Breast epithelium (tissue), 4 donors: ENCODE measurements at regions not wholly inside any gene's neighbourhood (a gene's known extent, or its start where the extent isn't known, plus 50 kb on each side); places are given as distances from the start of the nearest gene placed in this dataset.

Experiments
- DNase-seq, 2 donors: peaks; one replicate each; pipeline ENCODE4 v3.0.0-alpha.2; 2019; ENCODE audit warnings: low spot score in 2 of 2
- H3K27ac ChIP-seq, 2 donors: fragments of 200-600 bp; sonication (generic) in 1 of 2; one replicate each; pipeline ENCODE4 v1.5.1; 2016 to 2019; ENCODE audit warnings: mild to moderate bottlenecking in 1 of 2
- H3K27me3 ChIP-seq, 2 donors: fragments of 200-600 bp; sonication (generic) in 1 of 2; one replicate each; pipeline versions ENCODE4 v1.5.1 to v1.6.0; 2017 to 2019; ENCODE audit warnings: control low read depth in 1 of 2, mild to moderate bottlenecking in 1 of 2
- H3K36me3 ChIP-seq: fragments of 200-600 bp; one replicate; pipeline ENCODE4 v1.5.1; 2019
- H3K4me1 ChIP-seq, 2 donors: fragments of 200-600 bp; sonication (generic); one replicate each; pipeline ENCODE4 v1.5.1; 2016 to 2019; ENCODE audit warnings: control low read depth in 1 of 2
- H3K4me3 ChIP-seq, 3 donors: fragments of 200-600 bp; sonication (generic); 1 replicate in 2 of 3; 2 replicates in 1 of 3; pipeline ENCODE4 v1.5.1; 2016 to 2019; ENCODE audit warnings: mild to moderate bottlenecking in 3 of 3, moderate library complexity in 2 of 3
- H3K9me3 ChIP-seq, 2 donors: fragments of 200-600 bp; sonication (generic) in 1 of 2; one replicate each; pipeline ENCODE4 v1.5.1; 2016 to 2019; ENCODE audit warnings: control low read depth in 1 of 2
- POLR2A ChIP-seq: fragments of 450-650 bp; IDR thresholded peaks from one replicate; pipeline ENCODE4 v1.6.1; 2016; ENCODE audit warnings: antibody characterized with exemption, mild to moderate bottlenecking, moderate library complexity
- POLR2AphosphoS5 ChIP-seq, 3 donors: sonication (generic); formaldehyde crosslinking; IDR thresholded peaks; one replicate each; pipeline ENCODE4 v1.6.1; 2017; ENCODE audit warnings: antibody characterized with exemption in 3 of 3
- intact Hi-C: fragments of 100-400 bp; cut with DNase I; formaldehyde crosslinking; loops from one replicate; pipeline ENCODE4 v1.15.1; 2023; ENCODE audit warnings: low total_unique reads
- TF ChIP-seq, protein P1 (sequence below), 3 donors: fragments of 450-650 bp; IDR thresholded peaks; one replicate each; pipeline ENCODE4 v1.5.1; 2016 to 2017; ENCODE audit warnings: antibody characterized with exemption in 3 of 3, mild to moderate bottlenecking in 3 of 3, moderate library complexity in 3 of 3

DNA sequence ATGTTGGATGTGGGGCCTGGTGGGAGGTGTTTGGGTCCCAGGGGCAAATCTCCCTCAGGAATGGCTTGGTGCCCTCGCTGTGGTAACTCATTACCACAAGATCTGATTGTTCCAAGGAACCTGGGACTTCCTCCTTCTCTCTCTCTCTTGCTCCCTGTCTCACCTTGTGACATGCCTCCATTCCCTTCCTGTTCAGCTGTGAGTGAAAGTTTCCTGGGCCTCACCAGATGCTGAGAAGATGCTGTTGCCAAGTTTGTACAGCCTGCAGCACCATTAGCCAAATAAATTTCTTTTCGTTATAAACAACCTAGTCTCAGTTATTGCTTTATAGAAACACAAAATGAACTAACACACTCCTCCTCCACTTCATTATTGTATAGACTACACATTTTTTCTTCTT lies 759.8 kb upstream of the MDGA2 start:
- Histone ChIP-seq H3K27ac (no peak overlapping the region), H3K4me1 (no peaks in the 10 kb centered on the region), H3K4me3 (no peak overlapping the region), H3K36me3 (no peaks in the 10 kb centered on the region), H3K27me3 (no peaks in the 10 kb centered on the region), H3K9me3 (no peaks in the 10 kb centered on the region)
- intact Hi-C loops, result no loop called here
- no peak for DNase-seq
- TF ChIP-seq, protein P1, sequence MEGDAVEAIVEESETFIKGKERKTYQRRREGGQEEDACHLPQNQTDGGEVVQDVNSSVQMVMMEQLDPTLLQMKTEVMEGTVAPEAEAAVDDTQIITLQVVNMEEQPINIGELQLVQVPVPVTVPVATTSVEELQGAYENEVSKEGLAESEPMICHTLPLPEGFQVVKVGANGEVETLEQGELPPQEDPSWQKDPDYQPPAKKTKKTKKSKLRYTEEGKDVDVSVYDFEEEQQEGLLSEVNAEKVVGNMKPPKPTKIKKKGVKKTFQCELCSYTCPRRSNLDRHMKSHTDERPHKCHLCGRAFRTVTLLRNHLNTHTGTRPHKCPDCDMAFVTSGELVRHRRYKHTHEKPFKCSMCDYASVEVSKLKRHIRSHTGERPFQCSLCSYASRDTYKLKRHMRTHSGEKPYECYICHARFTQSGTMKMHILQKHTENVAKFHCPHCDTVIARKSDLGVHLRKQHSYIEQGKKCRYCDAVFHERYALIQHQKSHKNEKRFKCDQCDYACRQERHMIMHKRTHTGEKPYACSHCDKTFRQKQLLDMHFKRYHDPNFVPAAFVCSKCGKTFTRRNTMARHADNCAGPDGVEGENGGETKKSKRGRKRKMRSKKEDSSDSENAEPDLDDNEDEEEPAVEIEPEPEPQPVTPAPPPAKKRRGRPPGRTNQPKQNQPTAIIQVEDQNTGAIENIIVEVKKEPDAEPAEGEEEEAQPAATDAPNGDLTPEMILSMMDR (IDR thresholded peaks at IDR 0.05), result no peak
- no peak for TF ChIP-seq POLR2A
- no peak for TF ChIP-seq POLR2AphosphoS5 (IDR thresholded peaks at IDR 0.05)

DNA sequence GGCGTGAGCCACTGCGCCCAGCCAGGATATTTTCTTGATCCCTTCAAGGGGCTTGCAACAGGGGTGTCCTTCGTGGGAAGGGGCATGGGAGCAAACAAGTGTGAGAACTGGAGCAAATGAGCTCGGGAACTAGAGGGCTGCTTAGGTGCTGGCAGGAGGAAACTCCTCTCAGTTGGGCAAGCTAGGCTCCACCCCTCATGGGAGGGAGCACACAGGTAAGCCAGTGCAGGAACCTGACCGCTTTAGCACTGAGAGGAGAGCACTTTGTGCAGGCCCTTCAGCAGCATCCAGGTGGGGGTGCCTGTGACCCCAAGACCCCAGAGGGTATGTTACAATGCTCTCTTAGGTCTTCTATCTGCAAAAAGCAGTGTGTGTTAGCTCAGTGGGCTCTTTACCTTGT lies 755.4 kb upstream of the MDGA2 start:
- Histone ChIP-seq H3K36me3 (no peaks in the 10 kb centered on the region), H3K27ac (no peak overlapping the region), H3K9me3 (no peaks in the 10 kb centered on the region), H3K4me1 (no peaks in the 10 kb centered on the region), H3K27me3 (no peaks in the 10 kb centered on the region), H3K4me3 (no peak overlapping the region)
- no peak for TF ChIP-seq POLR2A
- TF ChIP-seq, protein P1 (IDR thresholded peaks at IDR 0.05), result no peak
- no peak for TF ChIP-seq POLR2AphosphoS5 (IDR thresholded peaks at IDR 0.05)
- intact Hi-C loops, result no loop called here
- no peak for DNase-seq

DNA sequence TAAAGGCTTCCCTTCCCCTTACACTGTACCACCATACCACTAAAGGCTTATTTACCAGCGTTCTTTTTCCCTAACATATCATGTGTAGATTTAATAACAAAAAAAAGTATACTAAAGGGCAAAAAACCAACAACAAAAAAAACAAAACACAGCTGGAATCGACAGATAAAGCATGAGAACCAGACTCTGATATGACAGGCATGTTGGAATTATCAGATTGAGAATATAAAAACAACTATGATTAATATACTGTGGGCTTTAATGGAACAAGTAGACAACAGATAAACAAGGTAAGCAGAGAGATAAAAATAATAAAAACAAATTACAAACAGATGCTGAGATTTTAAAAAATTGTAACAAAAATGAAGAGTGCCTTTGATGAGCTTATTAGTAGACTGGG lies 754.1 kb upstream of the MDGA2 start:
- H3K27ac ChIP-seq, result no peak overlapping the region
- no peaks in the 10 kb centered on the region for H3K27me3 ChIP-seq
- no peak for DNase-seq
- no peaks in the 10 kb centered on the region for H3K4me1 ChIP-seq
- no peak overlapping the region for H3K4me3 ChIP-seq
- H3K9me3 ChIP-seq, result no peaks in the 10 kb centered on the region
- H3K36me3 ChIP-seq, result no peaks in the 10 kb centered on the region
- TF ChIP-seq, protein P1 (IDR thresholded peaks at IDR 0.05), result no peak
- TF ChIP-seq POLR2A (no peak), POLR2AphosphoS5 (IDR thresholded peaks at IDR 0.05) (no peak)
- intact Hi-C loops, result no loop called here

DNA sequence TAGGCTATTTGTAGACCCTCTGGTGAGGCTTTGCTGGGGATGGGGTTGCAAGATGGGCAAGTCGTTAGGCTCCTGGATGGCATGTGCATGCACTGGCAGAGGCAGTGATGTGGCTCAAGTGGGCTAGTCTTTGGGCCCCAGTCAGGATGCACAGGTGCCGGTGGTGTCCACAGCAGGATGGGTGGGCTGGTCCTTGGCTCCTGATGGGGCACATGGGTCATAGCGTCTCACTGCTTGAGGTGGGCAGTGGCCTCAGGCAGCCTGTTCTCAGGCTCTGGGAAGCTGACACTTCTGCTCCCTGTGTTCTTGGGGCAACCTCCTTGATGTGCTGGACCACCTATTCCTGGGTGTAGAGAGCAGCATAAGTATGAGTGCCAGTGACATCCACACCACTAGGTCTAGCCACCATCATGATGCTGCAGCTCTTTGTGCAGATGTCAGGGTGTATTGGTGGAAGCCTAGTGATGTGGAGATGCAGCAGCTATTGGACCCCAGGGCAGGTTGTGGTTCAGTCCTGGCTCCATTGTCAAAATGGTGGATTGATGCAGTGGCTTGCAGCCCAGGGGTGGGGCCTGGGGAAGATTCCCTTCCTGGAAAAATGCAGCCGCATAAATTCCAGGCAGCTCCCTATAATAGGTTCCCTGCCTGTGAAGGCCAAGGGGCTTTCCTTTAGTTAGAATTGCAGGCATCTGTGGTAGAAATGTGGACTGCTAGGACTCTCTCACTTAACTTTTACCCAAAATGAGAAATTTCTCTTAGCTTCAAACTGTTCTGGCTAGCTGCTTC lies 742.5 kb upstream of the MDGA2 start:
- no peak for TF ChIP-seq POLR2A
- no peak for TF ChIP-seq POLR2AphosphoS5 (IDR thresholded peaks at IDR 0.05)
- TF ChIP-seq, protein P1 (IDR thresholded peaks at IDR 0.05), result no peak

DNA sequence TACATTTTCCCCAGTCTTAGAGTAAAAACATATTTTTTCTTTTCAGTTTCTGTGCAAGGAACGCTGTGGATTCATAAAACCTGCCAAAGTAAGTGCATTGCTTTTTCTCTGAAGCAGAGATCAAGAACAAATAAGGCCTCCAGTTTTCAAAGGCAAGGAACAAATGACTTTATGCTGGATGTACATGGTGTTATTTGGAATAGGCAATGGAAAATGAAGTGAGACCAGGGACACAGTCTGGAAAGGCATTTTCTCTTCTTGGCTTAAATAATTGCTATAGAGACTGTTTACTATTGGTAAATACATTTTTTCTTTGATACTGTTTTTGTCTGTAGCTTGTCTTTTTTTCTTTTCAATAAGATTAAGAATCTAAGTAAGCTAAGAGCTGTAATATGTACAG lies 725.9 kb upstream of the MDGA2 start:
- H3K4me1 ChIP-seq, result no peaks in the 10 kb centered on the region
- H3K27me3 ChIP-seq, result no peaks in the 10 kb centered on the region
- no peaks in the 10 kb centered on the region for H3K9me3 ChIP-seq
- no peaks in the 10 kb centered on the region for H3K36me3 ChIP-seq
- TF ChIP-seq, protein P1 (IDR thresholded peaks at IDR 0.05), result no peak
- no peak overlapping the region for H3K4me3 ChIP-seq
- DNase-seq, result no peak
- H3K27ac ChIP-seq, result no peak overlapping the region
- intact Hi-C loops, result no loop called here

More for the DNA sequence above, 742.5 kb upstream of the MDGA2 start:
- no peak overlapping the region for H3K4me3 ChIP-seq
- H3K4me1 ChIP-seq, result no peaks in the 10 kb centered on the region
- intact Hi-C loops, result no loop called here
- no peak overlapping the region for H3K27ac ChIP-seq
- H3K9me3 ChIP-seq, result no peaks in the 10 kb centered on the region
- no peaks in the 10 kb centered on the region for H3K36me3 ChIP-seq
- H3K27me3 ChIP-seq, result no peaks in the 10 kb centered on the region
- no peak for DNase-seq
